ENCODE measurements at regions not wholly inside any gene's neighbourhood (a gene's known extent, or its start where the extent isn't known, plus 50 kb on each side); places are given as distances from the start of the nearest gene placed in this dataset.

- TF ChIP-seq, protein P1, sequence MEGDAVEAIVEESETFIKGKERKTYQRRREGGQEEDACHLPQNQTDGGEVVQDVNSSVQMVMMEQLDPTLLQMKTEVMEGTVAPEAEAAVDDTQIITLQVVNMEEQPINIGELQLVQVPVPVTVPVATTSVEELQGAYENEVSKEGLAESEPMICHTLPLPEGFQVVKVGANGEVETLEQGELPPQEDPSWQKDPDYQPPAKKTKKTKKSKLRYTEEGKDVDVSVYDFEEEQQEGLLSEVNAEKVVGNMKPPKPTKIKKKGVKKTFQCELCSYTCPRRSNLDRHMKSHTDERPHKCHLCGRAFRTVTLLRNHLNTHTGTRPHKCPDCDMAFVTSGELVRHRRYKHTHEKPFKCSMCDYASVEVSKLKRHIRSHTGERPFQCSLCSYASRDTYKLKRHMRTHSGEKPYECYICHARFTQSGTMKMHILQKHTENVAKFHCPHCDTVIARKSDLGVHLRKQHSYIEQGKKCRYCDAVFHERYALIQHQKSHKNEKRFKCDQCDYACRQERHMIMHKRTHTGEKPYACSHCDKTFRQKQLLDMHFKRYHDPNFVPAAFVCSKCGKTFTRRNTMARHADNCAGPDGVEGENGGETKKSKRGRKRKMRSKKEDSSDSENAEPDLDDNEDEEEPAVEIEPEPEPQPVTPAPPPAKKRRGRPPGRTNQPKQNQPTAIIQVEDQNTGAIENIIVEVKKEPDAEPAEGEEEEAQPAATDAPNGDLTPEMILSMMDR (IDR thresholded peaks at IDR 0.05), result no peak
- no peak for TF ChIP-seq POLR2A (IDR thresholded peaks at IDR 0.05)
Measured at GRCh38 chr7:81040496-81040895, 121.6 kb upstream of the SEMA3C start.
